DND-41 (cell line): ENCODE measurements at regions not wholly inside any gene's neighbourhood (a gene's known extent, or its start where the extent isn't known, plus 50 kb on each side); places are given as distances from the start of the nearest gene placed in this dataset.

Source experiments
- EZH2 ChIP-seq: IDR thresholded peaks from 3 replicates; pipeline ENCODE4 v1.6.1; 2012; ENCODE audit warnings: borderline replicate concordance, low read depth, mild to moderate bottlenecking, moderate library complexity, low read length, inconsistent platforms; ENCODE audit not compliant: severe bottlenecking
- TF ChIP-seq, protein P1 (sequence below): IDR thresholded peaks from 2 replicates; pipeline ENCODE4 v1.5.1; 2012; ENCODE audit warnings: borderline replicate concordance, low read length, moderate library complexity, mild to moderate bottlenecking; ENCODE audit not compliant: poor library complexity, severe bottlenecking; ENCODE audit errors: extremely low read depth

DNA sequence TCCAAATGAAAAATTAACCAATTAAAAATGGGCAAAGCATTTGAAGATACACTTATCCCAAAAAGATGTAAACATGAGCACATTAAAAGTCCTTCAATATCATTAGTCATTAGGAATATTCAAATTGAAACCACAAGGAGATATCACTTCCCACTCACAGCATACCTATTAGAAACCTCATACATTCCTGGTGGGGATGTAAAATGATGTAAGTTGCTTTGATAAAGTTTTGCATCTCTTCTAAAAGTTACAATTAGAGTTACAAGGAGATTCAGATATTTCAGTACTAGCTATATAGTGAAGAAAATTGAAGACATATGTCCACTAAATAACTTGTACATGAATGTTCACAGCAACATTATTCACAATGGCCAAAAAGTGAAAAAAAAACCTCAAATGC, 1109.3 kb upstream of the LCORL start:
- TF ChIP-seq, protein P1, sequence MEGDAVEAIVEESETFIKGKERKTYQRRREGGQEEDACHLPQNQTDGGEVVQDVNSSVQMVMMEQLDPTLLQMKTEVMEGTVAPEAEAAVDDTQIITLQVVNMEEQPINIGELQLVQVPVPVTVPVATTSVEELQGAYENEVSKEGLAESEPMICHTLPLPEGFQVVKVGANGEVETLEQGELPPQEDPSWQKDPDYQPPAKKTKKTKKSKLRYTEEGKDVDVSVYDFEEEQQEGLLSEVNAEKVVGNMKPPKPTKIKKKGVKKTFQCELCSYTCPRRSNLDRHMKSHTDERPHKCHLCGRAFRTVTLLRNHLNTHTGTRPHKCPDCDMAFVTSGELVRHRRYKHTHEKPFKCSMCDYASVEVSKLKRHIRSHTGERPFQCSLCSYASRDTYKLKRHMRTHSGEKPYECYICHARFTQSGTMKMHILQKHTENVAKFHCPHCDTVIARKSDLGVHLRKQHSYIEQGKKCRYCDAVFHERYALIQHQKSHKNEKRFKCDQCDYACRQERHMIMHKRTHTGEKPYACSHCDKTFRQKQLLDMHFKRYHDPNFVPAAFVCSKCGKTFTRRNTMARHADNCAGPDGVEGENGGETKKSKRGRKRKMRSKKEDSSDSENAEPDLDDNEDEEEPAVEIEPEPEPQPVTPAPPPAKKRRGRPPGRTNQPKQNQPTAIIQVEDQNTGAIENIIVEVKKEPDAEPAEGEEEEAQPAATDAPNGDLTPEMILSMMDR: no peak
- TF ChIP-seq EZH2: no peak
